ENCODE measurements at regions not wholly inside any gene's neighbourhood (a gene's known extent, or its start where the extent isn't known, plus 50 kb on each side); places are given as distances from the start of the nearest gene placed in this dataset.

GRCh38 chr2:65931056-65931455, 498.7 kb upstream of the SPRED2 start:
- DNase-seq, result no peak
- CTCF ChIA-PET, result no interaction called here
- H3K9me3 ChIP-seq, result no peaks in the 10 kb centered on the region
- H3K9ac ChIP-seq, result no peak overlapping the region
- H3K4me1 ChIP-seq (ENCODE audit: control insufficient read depth in 1 of 2, insufficient read depth in 2 of 2, low read depth in 1 of 2, low read length in 1 of 2), result no peaks in the 10 kb centered on the region
- H4K20me1 ChIP-seq (ENCODE audit: insufficient read depth), result no peaks in the 10 kb centered on the region
- TF ChIP-seq FOXM1 (IDR thresholded peaks at IDR 0.05; ENCODE audit: low read depth), result no peak
- no peak for TF ChIP-seq FOSL2 (IDR thresholded peaks at IDR 0.05; ENCODE audit: borderline replicate concordance, low read depth)
- TF ChIP-seq REST (IDR thresholded peaks at IDR 0.05; ENCODE audit: low read depth, low read length), result no peak
- no peak for TF ChIP-seq SMC3 (IDR thresholded peaks at IDR 0.05; ENCODE audit: low read depth, low read length)
- no peak for TF ChIP-seq NFIC (IDR thresholded peaks at IDR 0.05; ENCODE audit: borderline replicate concordance)
- TF ChIP-seq RFX5 (IDR thresholded peaks at IDR 0.05; ENCODE audit: low read length), result no peak
- no peak for TF ChIP-seq SIN3A (IDR thresholded peaks at IDR 0.05; ENCODE audit: borderline replicate concordance, low read depth, low read length)
- no peak for TF ChIP-seq JUND (IDR thresholded peaks at IDR 0.05)
- TF ChIP-seq GATA2 (CRISPR knock-in tag; IDR thresholded peaks at IDR 0.05), result no peak
- TF ChIP-seq, protein P1, sequence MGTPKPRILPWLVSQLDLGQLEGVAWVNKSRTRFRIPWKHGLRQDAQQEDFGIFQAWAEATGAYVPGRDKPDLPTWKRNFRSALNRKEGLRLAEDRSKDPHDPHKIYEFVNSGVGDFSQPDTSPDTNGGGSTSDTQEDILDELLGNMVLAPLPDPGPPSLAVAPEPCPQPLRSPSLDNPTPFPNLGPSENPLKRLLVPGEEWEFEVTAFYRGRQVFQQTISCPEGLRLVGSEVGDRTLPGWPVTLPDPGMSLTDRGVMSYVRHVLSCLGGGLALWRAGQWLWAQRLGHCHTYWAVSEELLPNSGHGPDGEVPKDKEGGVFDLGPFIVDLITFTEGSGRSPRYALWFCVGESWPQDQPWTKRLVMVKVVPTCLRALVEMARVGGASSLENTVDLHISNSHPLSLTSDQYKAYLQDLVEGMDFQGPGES (IDR thresholded peaks at IDR 0.05; ENCODE audit: low read depth, low read length), result no peak
- no peak for TF ChIP-seq CHD2 (IDR thresholded peaks at IDR 0.05; ENCODE audit: low read length, partially characterized antibody)
- no peak for TF ChIP-seq MAX (IDR thresholded peaks at IDR 0.05; ENCODE audit: low read depth)
- TF ChIP-seq EZH2phosphoT487 (IDR thresholded peaks at IDR 0.05; ENCODE audit: borderline replicate concordance, low read depth), result no peak
- TF ChIP-seq TEAD4 (IDR thresholded peaks at IDR 0.05; ENCODE audit: borderline replicate concordance, insufficient read depth), result no peak
- no peak for TF ChIP-seq RCOR1 (IDR thresholded peaks at IDR 0.05; ENCODE audit: low read length)
- TF ChIP-seq ELF1 (IDR thresholded peaks at IDR 0.05), result no peak
- TF ChIP-seq USF2 (IDR thresholded peaks at IDR 0.05; ENCODE audit: borderline replicate concordance, low read depth, low read length), result no peak
- TF ChIP-seq EP300 (IDR thresholded peaks at IDR 0.05; ENCODE audit: borderline replicate concordance in 1 of 2, low read depth in 1 of 2, low read length in 1 of 2), result no peak
- TF ChIP-seq MEF2A (IDR thresholded peaks at IDR 0.05; ENCODE audit: borderline replicate concordance, low read depth), result no peak
- TF ChIP-seq GABPA (IDR thresholded peaks at IDR 0.05; ENCODE audit: low read depth), result no peak
- no peaks in the 10 kb centered on the region for H3F3A ChIP-seq (replicated peaks; ENCODE audit: insufficient read depth)
- WGBS (ENCODE audit: low lambda C conversion rate), result 8% methylated on average over 4 of the region's 4 CpGs
- H3K27ac ChIP-seq (ENCODE audit: low read depth in 2 of 2, low read length in 1 of 2), result no peak overlapping the region
- no peak overlapping the region for H3K4me3 ChIP-seq (ENCODE audit: low read depth in 2 of 2, low read length in 1 of 2)
- H3K36me3 ChIP-seq (replicated peaks in 1 of 2; ENCODE audit: control insufficient read depth in 1 of 2, insufficient read depth in 2 of 2, low read length in 1 of 2), result no peaks in the 10 kb centered on the region
- H3K9me2 ChIP-seq, result no peaks in the 10 kb centered on the region
- H3K79me2 ChIP-seq (ENCODE audit: insufficient read depth), result no peaks in the 10 kb centered on the region
- H3K4me2 ChIP-seq, result no peak overlapping the region
- H3K27me3 ChIP-seq (ENCODE audit: insufficient read depth), result no peaks in the 10 kb centered on the region
- H2AFZ ChIP-seq (ENCODE audit: low read depth), result no peak overlapping the region
- POLR2A ChIA-PET, result no interaction called here
